ENCODE measurements at regions not wholly inside any gene's neighbourhood (a gene's known extent, or its start where the extent isn't known, plus 50 kb on each side); places are given as distances from the start of the nearest gene placed in this dataset.

GRCh38 chr1:211882381-211883004 lies 51.9 kb upstream of the LPGAT1 start:
- no peak for DNase-seq
- Histone ChIP-seq H4K20me1 (ENCODE audit: insufficient read depth) (no peaks in the 10 kb centered on the region), H3K9me3 (no peaks in the 10 kb centered on the region), H2AFZ (ENCODE audit: low read depth) (no peak overlapping the region), H3K27ac (ENCODE audit: low read depth in 2 of 2, low read length in 1 of 2) (no peak overlapping the region), H3K4me1 (ENCODE audit: control insufficient read depth in 1 of 2, insufficient read depth in 2 of 2, low read depth in 1 of 2, low read length in 1 of 2) (no peaks in the 10 kb centered on the region), H3K9me2 (no peaks in the 10 kb centered on the region), H3K36me3 (replicated peaks in 1 of 2; ENCODE audit: control insufficient read depth in 1 of 2, insufficient read depth in 2 of 2, low read length in 1 of 2) (no peaks in the 10 kb centered on the region), H3K27me3 (ENCODE audit: insufficient read depth) (no peaks in the 10 kb centered on the region; the same call in 1 of the 2 replicates), H3K4me3 (ENCODE audit: low read depth in 2 of 2, low read length in 1 of 2) (no peak overlapping the region), H3F3A (replicated peaks; ENCODE audit: insufficient read depth) (no peaks in the 10 kb centered on the region), H3K4me2 (no peak overlapping the region), H3K9ac (no peak overlapping the region), H3K79me2 (ENCODE audit: insufficient read depth) (no peaks in the 10 kb centered on the region)
- CTCF ChIA-PET: interaction anchor here (1.5 to 1.7 kb wide), 2 partner anchors 152 to 185 kb away, joined by 4 read pairs; partner anchors contain the start of genes DTL and INTS7
- WGBS (ENCODE audit: low lambda C conversion rate): 60% methylated on average over 4 of the region's 4 CpGs
- no peak for TF ChIP-seq NFIC (IDR thresholded peaks at IDR 0.05; ENCODE audit: borderline replicate concordance)
- TF ChIP-seq, protein P1, sequence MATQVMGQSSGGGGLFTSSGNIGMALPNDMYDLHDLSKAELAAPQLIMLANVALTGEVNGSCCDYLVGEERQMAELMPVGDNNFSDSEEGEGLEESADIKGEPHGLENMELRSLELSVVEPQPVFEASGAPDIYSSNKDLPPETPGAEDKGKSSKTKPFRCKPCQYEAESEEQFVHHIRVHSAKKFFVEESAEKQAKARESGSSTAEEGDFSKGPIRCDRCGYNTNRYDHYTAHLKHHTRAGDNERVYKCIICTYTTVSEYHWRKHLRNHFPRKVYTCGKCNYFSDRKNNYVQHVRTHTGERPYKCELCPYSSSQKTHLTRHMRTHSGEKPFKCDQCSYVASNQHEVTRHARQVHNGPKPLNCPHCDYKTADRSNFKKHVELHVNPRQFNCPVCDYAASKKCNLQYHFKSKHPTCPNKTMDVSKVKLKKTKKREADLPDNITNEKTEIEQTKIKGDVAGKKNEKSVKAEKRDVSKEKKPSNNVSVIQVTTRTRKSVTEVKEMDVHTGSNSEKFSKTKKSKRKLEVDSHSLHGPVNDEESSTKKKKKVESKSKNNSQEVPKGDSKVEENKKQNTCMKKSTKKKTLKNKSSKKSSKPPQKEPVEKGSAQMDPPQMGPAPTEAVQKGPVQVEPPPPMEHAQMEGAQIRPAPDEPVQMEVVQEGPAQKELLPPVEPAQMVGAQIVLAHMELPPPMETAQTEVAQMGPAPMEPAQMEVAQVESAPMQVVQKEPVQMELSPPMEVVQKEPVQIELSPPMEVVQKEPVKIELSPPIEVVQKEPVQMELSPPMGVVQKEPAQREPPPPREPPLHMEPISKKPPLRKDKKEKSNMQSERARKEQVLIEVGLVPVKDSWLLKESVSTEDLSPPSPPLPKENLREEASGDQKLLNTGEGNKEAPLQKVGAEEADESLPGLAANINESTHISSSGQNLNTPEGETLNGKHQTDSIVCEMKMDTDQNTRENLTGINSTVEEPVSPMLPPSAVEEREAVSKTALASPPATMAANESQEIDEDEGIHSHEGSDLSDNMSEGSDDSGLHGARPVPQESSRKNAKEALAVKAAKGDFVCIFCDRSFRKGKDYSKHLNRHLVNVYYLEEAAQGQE (IDR thresholded peaks at IDR 0.05; ENCODE audit: low read depth, low read length): no peak
- no peak for TF ChIP-seq TAF1 (IDR thresholded peaks at IDR 0.05; ENCODE audit: borderline replicate concordance, low read depth, low read length)
- TF ChIP-seq FOSL2 (IDR thresholded peaks at IDR 0.05; ENCODE audit: borderline replicate concordance, low read depth): no peak
- TF ChIP-seq MAX (IDR thresholded peaks at IDR 0.05; ENCODE audit: low read depth): no peak
- no peak for TF ChIP-seq FOXJ3 (CRISPR knock-in tag; IDR thresholded peaks at IDR 0.05)
- no peak for TF ChIP-seq RAD21 (IDR thresholded peaks at IDR 0.05; ENCODE audit: low read length)
- no peak for TF ChIP-seq JUND (IDR thresholded peaks at IDR 0.05)
- POLR2A ChIA-PET: no interaction called here
